T-cell (primary cell): ENCODE measurements at regions not wholly inside any gene's neighbourhood (a gene's known extent, or its start where the extent isn't known, plus 50 kb on each side); places are given as distances from the start of the nearest gene placed in this dataset.

Source experiments
- ATAC-seq, 4 experiments: fragments of 200-7000 bp in 3 of 4; fragments of 150-1000 bp in 1 of 4; cut with Tn5 transposase; replicated peaks in 1 of 4; 1 replicate in 3 of 4; 2 replicates in 1 of 4; pipeline ENCODE4 v1.10.0; 2021; ENCODE audit warnings: moderate library complexity in 3 of 4, mild to moderate bottlenecking in 2 of 4, moderate number of reproducible peaks in 1 of 4
- CTCF ChIA-PET, 2 donors: fragments of 300-600 bp; sonication (Branson Sonifier 250); formaldehyde crosslinking; loops; one replicate each; lab custom pipeline; 2022; ENCODE audit warnings: antibody characterized with exemption in 2 of 2; lab: Charles Lee
- POLR2A ChIA-PET, 2 donors: fragments of 300-600 bp; sonication (Branson Sonifier 250); formaldehyde crosslinking; loops; one replicate each; lab custom pipeline; 2022; ENCODE audit warnings: antibody characterized with exemption in 2 of 2; lab: Charles Lee
- DNase-seq, 35 experiments: peaks; one replicate each; pipeline versions ENCODE4 v3.0.0 to v3.0.0-alpha.2; 2013 to 2023
- H3K27ac ChIP-seq: one replicate; pipeline ENCODE4 v1.5.1; 2013; ENCODE audit warnings: low read length
- H3K27me3 ChIP-seq, 2 experiments: replicated peaks in 1 of 2; 1 replicate in 1 of 2; 2 replicates in 1 of 2; pipeline versions ENCODE4 v1.6.1 to v1.7.0; 2013; ENCODE audit warnings: low read length in 1 of 2, mixed read lengths in 1 of 2; ENCODE audit not compliant: control insufficient read depth in 2 of 2, insufficient read depth in 2 of 2; ENCODE audit errors: extremely low read depth in 1 of 2
- H3K36me3 ChIP-seq, 2 donors: 1 replicate in 1 of 2; 2 replicates in 1 of 2; pipeline versions ENCODE4 v1.6.1 to v1.7.0; 2013; ENCODE audit warnings: low read length in 1 of 2; ENCODE audit not compliant: control insufficient read depth in 2 of 2, insufficient read depth in 1 of 2; ENCODE audit errors: extremely low read depth in 1 of 2
- H3K4me1 ChIP-seq, 2 experiments: 1 replicate in 1 of 2; 2 replicates in 1 of 2; pipeline versions ENCODE4 v1.6.1 to v1.7.0; 2013; ENCODE audit warnings: low read length in 2 of 2, mixed read lengths in 1 of 2; ENCODE audit not compliant: insufficient read depth in 2 of 2, control insufficient read depth in 1 of 2; ENCODE audit errors: extremely low read depth in 1 of 2
- H3K4me3 ChIP-seq, 2 donors: 1 replicate in 1 of 2; 2 replicates in 1 of 2; pipeline versions ENCODE4 v1.5.1 to v1.7.0; 2013; ENCODE audit warnings: mild to moderate bottlenecking in 2 of 2, low read length in 1 of 2, moderate library complexity in 1 of 2; ENCODE audit not compliant: control insufficient read depth in 1 of 2; ENCODE audit errors: extremely low read depth in 1 of 2
- H3K9me3 ChIP-seq: 2 replicates; pipeline ENCODE4 v1.7.0; 2013
- H3K27ac Mint-ChIP-seq, 2 donors: one replicate each; pipeline ENCODE4 v1.8.0; 2020 to 2021; ENCODE audit warnings: mild to moderate bottlenecking in 2 of 2, mixed read lengths in 2 of 2
- H3K27me3 Mint-ChIP-seq, 2 donors: one replicate each; pipeline ENCODE4 v1.8.0; 2021 to 2022; ENCODE audit warnings: mixed read lengths in 2 of 2
- H3K36me3 Mint-ChIP-seq: one replicate; pipeline ENCODE4 v1.8.0; 2021; ENCODE audit warnings: mixed read lengths
- H3K4me1 Mint-ChIP-seq, 3 donors: one replicate each; pipeline ENCODE4 v1.8.0; 2020 to 2022; ENCODE audit warnings: mixed read lengths in 3 of 3, mild to moderate bottlenecking in 1 of 3
- H3K4me3 Mint-ChIP-seq, 3 donors: one replicate each; pipeline ENCODE4 v1.8.0; 2020 to 2022; ENCODE audit warnings: mild to moderate bottlenecking in 3 of 3, mixed read lengths in 3 of 3, moderate library complexity in 3 of 3
- H3K9me3 Mint-ChIP-seq, 3 donors: one replicate each; pipeline ENCODE4 v1.8.0; 2020 to 2022; ENCODE audit warnings: mixed read lengths in 3 of 3
- WGBS: methylation state at CpG from one replicate; pipeline ENCODE4 v1.1.5; 2013; ENCODE audit warnings: missing lambda C conversion rate; ENCODE audit not compliant: insufficient coverage; 5-methylcytosine and 5-hydroxymethylcytosine counted together

- ChIA-PET POLR2A (no interaction called here), CTCF (no interaction called here)
- no CpG with 5 or more reads among the region's 1 CpG for WGBS
- Mint-ChIP-seq H3K4me1 (no peaks in the 10 kb centered on the region), H3K36me3 (no peaks in the 10 kb centered on the region), H3K27me3 (no peaks in the 10 kb centered on the region), H3K27ac (no peak overlapping the region), H3K4me3 (no peak overlapping the region), H3K9me3 (peaks cover 2 to 32% (median 10%) of the 10 kb centered on the region in 3 donors)
- Histone ChIP-seq H3K9me3 (no peaks in the 10 kb centered on the region), H3K4me3 (no peak overlapping the region), H3K36me3 (no peaks in the 10 kb centered on the region), H3K4me1 (no peaks in the 10 kb centered on the region), H3K27ac (no peak overlapping the region), H3K27me3 (no peaks in the 10 kb centered on the region)
- ATAC-seq = no peak
- DNase-seq = no peak
These were observed 1178.5 kb upstream of the MIR17HG start for GRCh38 chr13:90168953-90169352.

- Histone ChIP-seq H3K4me3 (no peak overlapping the region), H3K9me3 (no peaks in the 10 kb centered on the region), H3K27ac (no peak overlapping the region), H3K27me3 (no peaks in the 10 kb centered on the region), H3K4me1 (no peaks in the 10 kb centered on the region), H3K36me3 (no peaks in the 10 kb centered on the region)
- Mint-ChIP-seq H3K9me3 (peaks cover 2 to 28% (median 10%) of the 10 kb centered on the region in 3 donors), H3K36me3 (no peaks in the 10 kb centered on the region), H3K4me1 (no peaks in the 10 kb centered on the region), H3K4me3 (no peak overlapping the region), H3K27ac (no peak overlapping the region), H3K27me3 (no peaks in the 10 kb centered on the region)
- ChIA-PET CTCF (no interaction called here), POLR2A (no interaction called here)
- ATAC-seq = no peak
- no CpG with 5 or more reads among the region's 1 CpG for whole genome bisulfite sequencing
- no peak for DNase-seq
These were observed 1177.3 kb upstream of the MIR17HG start for GRCh38 chr13:90170208-90170607.

- Mint-ChIP-seq H3K27ac (no peak overlapping the region), H3K27me3 (no peaks in the 10 kb centered on the region), H3K9me3 (peaks cover 2 to 20% (median 4%) of the 10 kb centered on the region in 3 donors), H3K4me1 (no peaks in the 10 kb centered on the region), H3K36me3 (no peaks in the 10 kb centered on the region), H3K4me3 (no peak overlapping the region)
- H3K4me1 ChIP-seq = no peaks in the 10 kb centered on the region
- no peaks in the 10 kb centered on the region for H3K27me3 ChIP-seq
- H3K9me3 ChIP-seq = no peaks in the 10 kb centered on the region
- CTCF ChIA-PET = no interaction called here
- POLR2A ChIA-PET = no interaction called here
- no peak overlapping the region for H3K27ac ChIP-seq
- no peaks in the 10 kb centered on the region for H3K36me3 ChIP-seq
- H3K4me3 ChIP-seq = no peak overlapping the region
- WGBS = no CpG with 5 or more reads among the region's 1 CpG
- DNase-seq = no peak
- ATAC-seq = no peak
These were observed 1175.8 kb upstream of the MIR17HG start for GRCh38 chr13:90171649-90172048.

GRCh38 chr13:90177512-90177911 is 1170.0 kb upstream of the MIR17HG start:
- DNase-seq (no peak), ATAC-seq (no peak)
- Histone ChIP-seq H3K36me3 (no peaks in the 10 kb centered on the region), H3K4me3 (no peak overlapping the region), H3K9me3 (peaks cover 4% of the 10 kb centered on the region), H3K4me1 (no peaks in the 10 kb centered on the region), H3K27ac (no peak overlapping the region), H3K27me3 (no peaks in the 10 kb centered on the region)
- Mint-ChIP-seq H3K36me3 (no peaks in the 10 kb centered on the region), H3K9me3 (peaks cover 2 to 13% (median 8%) of the 10 kb centered on the region in 3 donors), H3K4me1 (no peaks in the 10 kb centered on the region), H3K27ac (no peak overlapping the region), H3K27me3 (no peaks in the 10 kb centered on the region), H3K4me3 (no peak overlapping the region)
- ChIA-PET POLR2A (no interaction called here), CTCF (no interaction called here)
- WGBS = no CpG with 5 or more reads among the region's 1 CpG

GRCh38 chr13:90184355-90184754 is 1163.1 kb upstream of the MIR17HG start:
- POLR2A ChIA-PET = no interaction called here

GRCh38 chr13:90185734-90186133 is 1161.8 kb upstream of the MIR17HG start:
- POLR2A ChIA-PET = no interaction called here
- H3K27me3 Mint-ChIP-seq = no peaks in the 10 kb centered on the region
- Histone ChIP-seq H3K36me3 (no peaks in the 10 kb centered on the region), H3K9me3 (peaks cover 4% of the 10 kb centered on the region), H3K27me3 (no peaks in the 10 kb centered on the region), H3K4me3 (no peak overlapping the region), H3K4me1 (no peaks in the 10 kb centered on the region), H3K27ac (no peak overlapping the region)
- peaks cover 9 to 25% (median 14%) of the 10 kb centered on the region in 3 donors for H3K9me3 Mint-ChIP-seq
- no peak overlapping the region for H3K27ac Mint-ChIP-seq
- no peak for DNase-seq
- H3K4me1 Mint-ChIP-seq = no peaks in the 10 kb centered on the region
- no peak for ATAC-seq
- H3K4me3 Mint-ChIP-seq = no peak overlapping the region
- no peaks in the 10 kb centered on the region for H3K36me3 Mint-ChIP-seq
- CTCF ChIA-PET = interaction anchor here in 1 of 2 donors (0.6 kb wide), 1 partner anchor 9 kb away, joined by 3 read pairs; no protein-coding TSS in a partner anchor

More at GRCh38 chr13:90184355-90184754, 1163.1 kb upstream of the MIR17HG start:
- ATAC-seq (no peak), DNase-seq (no peak)
- peaks cover 11 to 32% (median 13%) of the 10 kb centered on the region in 3 donors for H3K9me3 Mint-ChIP-seq
- H3K27me3 Mint-ChIP-seq = no peaks in the 10 kb centered on the region
- no peaks in the 10 kb centered on the region for H3K4me1 Mint-ChIP-seq
- H3K4me1 ChIP-seq = no peaks in the 10 kb centered on the region
- CTCF ChIA-PET = no interaction called here
- H3K9me3 ChIP-seq = peaks cover 4% of the 10 kb centered on the region
- H3K27me3 ChIP-seq = no peaks in the 10 kb centered on the region
- no peak overlapping the region for H3K27ac Mint-ChIP-seq
- no peak overlapping the region for H3K4me3 Mint-ChIP-seq
- H3K27ac ChIP-seq = no peak overlapping the region
- H3K4me3 ChIP-seq = no peak overlapping the region
- H3K36me3 Mint-ChIP-seq = no peaks in the 10 kb centered on the region
- WGBS = no CpG with 5 or more reads among the region's 1 CpG
- no peaks in the 10 kb centered on the region for H3K36me3 ChIP-seq
